ENCODE measurements at regions not wholly inside any gene's neighbourhood (a gene's known extent, or its start where the extent isn't known, plus 50 kb on each side); places are given as distances from the start of the nearest gene placed in this dataset.

DNA sequence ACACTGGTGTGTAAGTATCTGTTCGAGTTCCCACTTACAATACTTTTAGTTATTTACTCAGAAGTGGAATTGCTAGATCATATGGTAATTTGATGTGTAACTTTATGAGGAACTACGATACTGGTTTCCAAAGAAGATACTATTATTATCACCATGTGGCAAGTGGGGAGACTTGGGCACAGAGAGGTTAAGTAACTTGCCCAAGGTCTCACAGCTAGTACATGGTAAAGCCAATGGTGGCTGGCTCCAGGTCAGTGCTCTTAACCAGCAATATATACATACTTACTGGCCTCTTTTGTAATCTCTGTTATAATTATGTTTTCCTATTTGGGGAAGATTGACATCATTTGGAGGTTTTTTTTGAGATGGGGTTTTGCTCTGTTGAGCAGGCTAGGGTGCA lies 138.9 kb upstream of the HNRNPU start:
- TF ChIP-seq GATA2 (IDR thresholded peaks at IDR 0.05; ENCODE audit: low read depth, low read length), result no peak
- TF ChIP-seq GATA3 (IDR thresholded peaks at IDR 0.05; ENCODE audit: low read depth, low read length), result no peak
